HG03025 (cell line): ENCODE measurements at regions not wholly inside any gene's neighbourhood (a gene's known extent, or its start where the extent isn't known, plus 50 kb on each side); places are given as distances from the start of the nearest gene placed in this dataset.
"Not testable (repeated sequence)": the region's sequence is repeated elsewhere in the genome, so short reads cannot be mapped to it uniquely, and the experiment has no call there.

Source experiments
- ATAC-seq: cut with Tn5 transposase; IDR thresholded peaks from one replicate; pipeline ENCODE4 v1.9.1; 2021; ENCODE audit warnings: mild to moderate bottlenecking, moderate library complexity; ENCODE audit not compliant: unreplicated experiment, low FRiP score

DNA sequence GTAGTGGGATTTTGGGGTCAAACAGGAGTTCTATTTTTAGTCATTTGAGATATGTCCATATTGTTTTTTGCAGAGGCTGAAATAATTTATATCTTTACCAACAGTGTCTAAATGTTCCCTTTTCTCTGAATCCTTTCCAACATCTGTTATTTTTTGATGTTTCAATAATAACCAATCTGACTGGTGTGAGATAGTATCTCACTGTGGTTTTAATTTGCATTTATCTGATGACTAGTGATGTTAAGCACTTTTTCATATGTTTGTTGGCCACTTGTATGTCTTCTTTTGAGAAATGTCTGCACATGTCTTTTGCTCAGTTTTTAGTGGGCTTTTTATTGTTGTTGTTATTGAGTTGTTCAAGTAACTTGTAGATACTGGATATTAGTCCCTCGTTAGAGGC is 1325.0 kb downstream of the BRINP3 start:
- ATAC-seq = no peak

GRCh38 chr1:189158155-189158554 is 1319.5 kb downstream of the BRINP3 start:
- no peak for ATAC-seq

- no peak for ATAC-seq
These were observed 1301.8 kb downstream of the BRINP3 start for GRCh38 chr1:189175889-189176288.

- ATAC-seq = no peak
These were observed 1297.6 kb downstream of the BRINP3 start for GRCh38 chr1:189180057-189180456.

GRCh38 chr1:189185097-189185496 is 1292.6 kb downstream of the BRINP3 start:
- ATAC-seq = no peak

DNA sequence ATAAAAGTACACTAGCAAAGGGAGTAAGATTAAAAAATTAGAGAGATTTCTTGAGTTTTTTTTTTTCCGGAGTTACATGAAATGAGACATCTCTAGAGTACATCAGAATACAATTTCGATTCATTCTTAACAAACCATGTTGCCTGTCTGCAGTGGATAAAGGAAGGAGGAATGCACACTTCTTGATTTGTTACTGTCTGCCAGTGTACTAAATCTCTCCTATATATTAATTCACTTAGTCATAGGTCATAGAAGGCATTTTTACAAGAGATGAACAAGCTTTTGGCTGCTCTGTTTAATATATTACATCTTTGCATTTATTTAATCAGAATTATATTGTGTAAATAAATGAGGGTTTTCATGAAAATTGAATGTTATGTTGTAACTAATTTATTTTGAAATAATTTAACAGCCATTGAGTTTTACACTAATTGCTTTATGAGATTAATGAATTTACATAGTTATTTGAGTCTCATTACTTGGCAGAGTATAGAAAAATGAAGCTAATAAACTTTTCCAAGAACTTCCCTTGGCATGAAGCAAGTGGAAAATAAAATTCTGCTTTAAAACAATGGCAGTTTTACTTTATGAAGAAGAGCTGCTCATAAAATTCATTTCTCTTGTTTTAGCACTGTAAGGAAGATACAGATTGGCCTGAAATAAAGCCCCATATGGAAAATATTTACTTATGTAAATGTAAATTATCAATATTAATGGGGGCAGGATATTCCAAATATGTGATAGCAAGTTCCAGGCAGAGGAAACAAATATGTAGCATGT is 1284.7 kb downstream of the BRINP3 start:
- no peak for ATAC-seq

DNA sequence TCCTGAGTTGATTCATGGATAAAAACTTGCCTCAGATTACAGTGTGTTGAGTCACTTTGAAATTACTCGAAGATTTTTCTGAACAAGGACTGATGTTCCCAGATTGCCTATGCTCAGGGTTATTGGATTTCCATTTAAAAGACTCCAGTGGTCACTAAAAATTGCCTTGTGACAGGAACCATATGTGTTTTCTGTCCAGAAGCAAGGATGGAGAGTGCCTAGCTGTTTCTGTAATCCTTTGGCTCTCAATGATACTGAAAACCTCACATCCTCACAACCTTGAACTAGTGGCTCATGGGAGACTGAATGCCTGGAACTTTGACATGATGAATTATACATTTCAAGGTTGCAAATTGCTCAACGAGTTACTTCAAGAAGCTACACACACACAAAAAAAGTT is 1271.8 kb downstream of the BRINP3 start:
- ATAC-seq = no peak

GRCh38 chr1:189206617-189207016 is 1271.0 kb downstream of the BRINP3 start:
- ATAC-seq = no peak

GRCh38 chr1:189211742-189212141 is 1265.9 kb downstream of the BRINP3 start:
- no peak for ATAC-seq

GRCh38 chr1:189212606-189213005 is 1265.1 kb downstream of the BRINP3 start:
- ATAC-seq = no peak

DNA sequence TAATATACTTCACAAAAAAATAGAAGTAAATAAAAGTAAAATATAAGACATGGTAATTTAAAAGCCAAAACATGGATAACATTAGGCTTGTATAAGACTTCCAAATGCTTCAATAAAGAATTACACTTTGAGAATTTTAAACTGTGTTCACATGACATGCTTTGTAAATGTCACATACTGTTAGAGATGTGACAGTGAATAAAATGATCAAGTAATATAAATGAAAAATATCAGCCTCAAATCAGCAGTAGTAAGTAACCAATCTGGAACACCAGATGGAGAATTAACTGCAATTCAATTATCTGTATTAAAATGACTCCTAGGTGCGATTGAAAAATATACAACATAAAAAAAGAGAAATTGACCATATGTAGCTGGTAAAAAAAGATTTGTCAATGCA is 1260.8 kb downstream of the BRINP3 start:
- no peak for ATAC-seq

DNA sequence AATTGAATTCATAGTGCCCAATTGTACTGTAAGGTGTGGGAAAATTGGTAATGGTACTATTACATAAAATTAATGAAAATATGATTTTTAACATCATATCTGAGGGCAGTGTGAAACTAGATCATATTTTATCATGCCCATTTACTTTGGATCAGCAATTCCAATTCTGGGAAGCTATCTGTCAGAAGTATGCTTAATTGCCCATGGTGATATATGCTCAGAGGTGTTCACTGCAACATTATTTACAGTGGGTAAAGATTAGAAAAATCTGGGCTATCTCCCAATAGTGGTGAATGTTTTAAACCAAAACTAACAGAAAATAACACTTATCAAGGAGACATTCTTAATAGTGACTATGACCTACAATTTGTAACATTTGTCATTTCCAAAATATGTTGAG is 1260.0 kb downstream of the BRINP3 start:
- ATAC-seq = no peak

DNA sequence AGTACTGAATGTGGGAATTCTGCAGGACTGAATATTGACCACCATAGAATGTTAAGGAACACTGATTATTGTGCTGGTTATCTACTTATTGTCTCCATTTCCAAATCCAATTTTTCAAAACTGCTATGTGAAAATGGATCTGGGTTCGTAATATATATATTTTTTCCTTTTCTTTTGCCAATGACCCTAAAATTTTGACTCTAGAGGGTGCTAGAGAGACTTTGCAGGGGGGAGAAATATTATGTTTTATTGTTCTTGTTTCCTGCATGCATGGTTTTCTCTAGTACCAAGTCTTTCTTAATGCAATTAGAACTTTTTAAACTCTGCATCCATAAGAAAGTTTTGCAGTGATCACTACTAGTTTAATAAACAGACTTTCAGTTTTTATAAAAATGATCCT is 1256.9 kb downstream of the BRINP3 start:
- ATAC-seq = no peak

DNA sequence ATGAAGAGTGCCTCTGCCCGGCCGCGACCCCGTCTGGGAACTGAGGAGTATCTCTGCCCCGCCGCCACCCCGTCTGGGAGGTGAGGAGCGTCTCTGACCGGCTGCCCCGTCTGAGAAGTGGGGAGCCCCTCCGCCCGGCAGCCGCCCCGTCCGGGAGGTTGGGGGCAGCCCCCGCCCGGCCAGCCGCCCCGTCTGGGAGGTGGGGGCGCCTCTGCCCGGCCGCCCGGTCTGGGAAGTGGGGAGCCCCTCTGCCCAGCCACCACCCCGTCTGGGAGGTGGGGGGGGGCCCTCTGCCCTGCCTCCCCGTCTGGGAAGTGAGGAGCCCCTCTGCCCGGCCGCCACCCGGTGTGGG is 1251.9 kb downstream of the BRINP3 start:
- not testable (repeated sequence) for ATAC-seq

DNA sequence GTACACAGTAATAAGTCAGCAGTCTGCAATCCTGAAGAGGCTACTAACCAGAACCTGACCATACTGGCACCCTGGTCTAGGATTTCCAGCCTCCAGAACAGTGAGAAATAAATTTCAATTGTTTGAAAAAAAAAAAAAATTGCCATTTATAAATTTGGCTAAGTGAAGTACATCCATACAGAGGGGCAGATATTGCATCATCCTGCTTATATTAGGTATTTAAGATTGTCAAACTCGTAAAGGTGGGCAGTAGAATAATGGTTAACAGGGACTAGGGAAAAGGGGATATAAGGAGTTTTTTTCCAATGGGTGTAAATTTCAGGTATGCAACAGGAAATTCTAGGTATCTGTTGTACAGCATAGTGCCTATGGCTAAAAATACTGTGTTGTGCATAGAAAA is 1250.9 kb downstream of the BRINP3 start:
- ATAC-seq = no peak

DNA sequence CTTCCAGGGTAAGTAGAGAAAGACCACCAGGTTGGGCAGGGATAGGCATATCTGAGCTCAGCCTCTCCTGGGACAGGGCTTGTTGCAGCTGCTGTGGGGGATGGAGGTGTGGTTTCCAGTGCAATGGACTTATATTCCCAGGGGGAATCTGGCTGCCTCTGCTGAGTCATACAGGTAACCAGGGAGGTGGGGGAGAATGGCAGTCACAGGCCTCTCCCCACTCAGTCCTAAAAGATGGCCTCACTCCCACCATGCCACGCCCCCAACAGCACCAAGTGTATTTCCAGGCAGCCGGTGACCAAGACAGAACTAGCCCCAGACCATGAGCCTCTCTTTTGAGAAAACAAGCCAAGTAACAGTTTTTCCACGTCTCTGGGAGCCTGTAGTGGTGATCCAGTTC is 1240.7 kb downstream of the BRINP3 start:
- no peak for ATAC-seq

- no peak for ATAC-seq
These were observed 1223.9 kb downstream of the BRINP3 start for GRCh38 chr1:189253601-189254350.

- not testable (repeated sequence) for ATAC-seq
These were observed 1216.5 kb downstream of the BRINP3 start for GRCh38 chr1:189261128-189261527.

DNA sequence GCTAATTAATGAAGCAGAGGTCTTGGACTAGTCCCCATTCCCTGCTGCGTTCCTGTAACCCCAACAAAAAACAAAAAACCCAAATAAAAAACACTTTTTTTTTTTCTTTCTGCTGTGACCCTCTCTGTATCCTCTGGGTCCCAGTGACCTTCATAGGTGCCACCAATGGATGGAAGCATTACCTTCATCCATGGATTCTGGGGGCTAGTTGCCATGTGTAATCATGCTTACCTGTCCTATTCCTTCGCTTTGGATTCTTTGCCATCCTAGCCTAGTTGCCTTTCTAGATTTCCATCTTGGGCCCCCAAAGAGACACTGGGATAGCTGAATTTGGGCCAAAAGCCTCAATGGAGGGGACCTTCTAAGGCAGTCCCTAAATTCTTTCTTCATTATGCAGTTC is 1208.7 kb downstream of the BRINP3 start:
- ATAC-seq = no peak

DNA sequence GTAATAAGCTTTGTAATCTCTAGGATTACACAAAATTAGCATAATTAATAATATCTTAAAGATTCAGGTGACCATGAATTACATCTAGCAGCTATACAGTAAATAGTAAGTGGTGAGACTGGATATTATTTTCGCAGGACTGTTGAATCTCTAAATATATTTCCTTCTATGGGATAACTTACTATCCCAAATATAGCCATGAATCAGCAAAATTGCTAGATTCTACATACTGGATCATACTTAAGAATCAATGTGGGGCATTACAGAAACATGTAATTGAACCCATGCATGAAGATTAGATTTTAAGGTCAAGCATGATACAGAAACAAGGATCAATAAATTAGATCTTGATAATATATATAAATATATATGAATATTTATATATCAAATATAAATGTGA is 1203.4 kb downstream of the BRINP3 start:
- no peak for ATAC-seq

DNA sequence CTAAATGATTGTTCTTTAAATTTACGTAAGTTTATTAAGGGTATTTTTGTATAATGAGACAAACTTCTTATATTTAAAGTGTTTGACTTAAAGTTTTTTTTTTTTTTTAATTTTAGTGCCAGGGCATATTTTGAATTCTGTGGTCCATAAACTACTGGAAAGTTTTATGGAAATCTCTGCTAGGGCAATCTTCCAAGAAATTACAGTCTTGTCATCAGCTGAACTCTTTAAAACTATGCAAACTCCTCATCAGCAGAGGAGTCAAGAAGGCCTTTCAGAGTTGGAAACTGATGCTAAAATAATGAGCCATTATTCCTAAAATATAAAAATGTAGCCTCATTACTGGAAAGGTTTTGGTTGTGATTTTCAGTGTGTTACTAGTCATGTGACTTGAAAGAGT is 1201.9 kb downstream of the BRINP3 start:
- no peak for ATAC-seq

DNA sequence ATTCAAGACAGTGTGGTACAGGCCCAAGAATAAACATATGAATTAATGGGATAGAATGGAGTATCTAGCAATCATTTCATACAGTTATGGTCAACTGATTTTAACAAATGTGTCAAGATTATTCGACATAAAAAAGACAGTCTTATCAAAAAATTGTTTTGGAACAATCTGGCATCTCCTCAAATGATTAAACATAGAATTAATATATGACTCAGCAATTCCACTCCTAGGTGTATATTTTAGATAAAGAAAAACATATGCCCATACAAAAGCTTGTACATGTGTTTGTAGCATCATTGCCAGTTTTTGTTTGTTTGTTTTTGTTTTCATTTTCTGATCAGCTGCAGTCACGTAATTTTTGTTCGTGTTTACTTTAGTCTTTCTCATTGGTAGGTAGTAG is 1188.3 kb downstream of the BRINP3 start:
- ATAC-seq = no peak
